T47D (cell line): ENCODE measurements at regions not wholly inside any gene's neighbourhood (a gene's known extent, or its start where the extent isn't known, plus 50 kb on each side); places are given as distances from the start of the nearest gene placed in this dataset.
A peak's percentile ranks its signal among the peaks of the same experiment; 100 is the strongest.

Source experiments
- DNase-seq, 2 experiments: peaks; one replicate each; pipeline versions ENCODE4 v3.0.0 to v3.0.0-alpha.2; 2011 to 2012; ENCODE audit warnings: low read depth in 1 of 2, low spot score in 1 of 2
- JUND ChIP-seq: IDR thresholded peaks from 2 replicates; pipeline ENCODE4 v1.6.1; 2012; ENCODE audit warnings: low read depth
- in situ Hi-C: cut with HindIII; loops from 2 replicates; pipeline ENCODE4 v1.10.0; 2016; ENCODE audit warnings: low sequenced_read_pairs, low pct_unique_long_range_greater_than_20kb

DNA sequence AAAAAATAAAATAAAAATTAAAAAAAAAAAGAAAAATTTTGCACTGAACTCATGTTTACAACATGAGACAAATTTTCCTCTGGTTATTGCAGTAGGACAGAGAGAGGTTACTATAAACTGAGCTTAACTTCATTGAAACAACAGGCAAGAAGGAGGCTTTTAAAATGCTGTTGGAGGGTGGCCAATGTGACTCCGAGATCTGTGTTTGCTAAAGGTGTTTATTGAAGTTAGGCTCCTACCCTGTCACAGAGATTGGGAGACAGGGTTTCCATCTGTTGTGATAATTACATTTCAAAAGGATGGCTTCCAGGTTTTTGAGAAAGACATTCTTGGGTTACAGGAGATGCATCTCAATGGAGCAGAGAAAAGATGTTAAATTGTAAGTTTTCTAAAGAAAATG lies 370.5 kb upstream of the HS3ST1 start:
- in situ Hi-C loops: no loop called here
- no peak for DNase-seq
- no peak for TF ChIP-seq JUND

DNA sequence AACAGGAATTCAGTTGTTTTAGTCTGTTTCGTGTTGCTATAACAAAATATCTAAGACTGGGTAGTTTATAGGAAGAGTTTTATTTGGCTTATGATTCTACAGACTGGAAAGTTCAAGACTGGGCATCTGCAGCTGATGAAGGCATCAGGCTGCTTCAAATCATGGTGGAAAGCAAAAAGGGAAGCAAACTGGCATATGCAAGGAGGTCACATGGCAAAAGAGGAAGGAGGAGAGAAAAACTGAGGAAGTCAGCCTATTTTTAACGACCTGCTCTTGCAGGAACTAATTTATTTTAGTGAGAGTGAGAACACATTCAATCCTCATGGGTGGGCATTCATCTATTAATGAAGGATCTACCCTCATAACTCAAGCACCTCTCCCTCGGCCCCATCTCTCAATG lies 363.1 kb upstream of the HS3ST1 start:
- in situ Hi-C loops: no loop called here
- no peak for DNase-seq
- no peak for TF ChIP-seq JUND

DNA sequence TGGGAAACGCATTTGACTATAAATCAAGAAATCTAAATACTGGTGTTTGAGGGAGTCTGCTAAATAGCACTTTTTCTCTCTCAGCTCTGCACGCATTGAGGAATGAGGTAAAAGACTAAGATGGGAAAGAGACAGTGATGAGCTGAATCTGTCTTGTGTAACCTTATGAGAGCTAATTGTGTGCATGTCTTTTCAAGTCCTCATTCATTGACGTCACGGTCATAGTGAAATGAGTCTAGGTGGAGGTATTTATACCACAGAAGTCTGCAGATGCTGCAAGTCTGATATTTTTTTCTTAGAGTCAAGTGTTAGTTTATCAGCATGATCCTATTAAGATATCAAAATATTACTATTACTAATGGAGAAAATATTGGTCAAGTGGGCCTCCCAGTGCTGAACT lies 361.5 kb upstream of the HS3ST1 start:
- in situ Hi-C loops: no loop called here
- DNase-seq: no peak
- TF ChIP-seq JUND: no peak

DNA sequence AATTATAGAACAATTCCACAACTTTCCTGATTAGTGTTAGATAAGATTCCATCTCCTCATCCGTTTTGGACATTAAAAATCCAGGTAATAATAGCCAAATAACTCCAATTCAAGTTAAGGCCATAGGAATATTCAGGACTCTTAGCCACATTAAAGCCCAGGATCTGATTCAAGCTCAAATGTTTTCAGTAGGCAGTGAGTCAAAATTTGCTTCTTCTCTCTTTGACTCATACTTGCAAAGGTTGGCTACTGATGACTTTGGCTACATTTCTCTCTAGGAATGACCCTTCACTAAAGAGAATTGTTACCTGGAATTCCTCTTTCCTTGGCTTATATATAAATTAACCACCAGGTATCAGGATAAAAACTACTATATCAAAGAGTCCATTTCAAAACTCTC lies 354.9 kb upstream of the HS3ST1 start:
- no peak for DNase-seq
- in situ Hi-C loops: no loop called here
- TF ChIP-seq JUND: no peak

DNA sequence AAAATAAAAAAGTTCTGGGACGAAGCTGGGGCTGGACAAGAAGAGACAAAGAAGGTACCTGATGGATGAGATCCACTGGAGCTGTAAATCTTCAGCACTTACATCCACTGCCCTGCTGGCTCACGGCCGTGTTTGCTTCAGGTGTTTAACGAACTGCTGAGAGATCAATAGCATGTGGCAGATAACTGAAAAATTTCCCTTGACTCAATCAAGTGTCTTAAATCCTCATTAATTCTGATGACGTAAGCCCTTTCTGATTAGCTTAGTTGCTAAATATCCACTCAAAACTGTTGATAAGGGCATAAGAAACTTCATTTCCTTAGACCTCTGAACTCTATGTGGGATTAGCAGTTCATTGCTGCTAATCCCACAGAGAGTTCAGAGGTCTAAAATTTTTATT lies 354.2 kb upstream of the HS3ST1 start:
- TF ChIP-seq JUND: no peak
- in situ Hi-C loops: no loop called here
- no peak for DNase-seq

DNA sequence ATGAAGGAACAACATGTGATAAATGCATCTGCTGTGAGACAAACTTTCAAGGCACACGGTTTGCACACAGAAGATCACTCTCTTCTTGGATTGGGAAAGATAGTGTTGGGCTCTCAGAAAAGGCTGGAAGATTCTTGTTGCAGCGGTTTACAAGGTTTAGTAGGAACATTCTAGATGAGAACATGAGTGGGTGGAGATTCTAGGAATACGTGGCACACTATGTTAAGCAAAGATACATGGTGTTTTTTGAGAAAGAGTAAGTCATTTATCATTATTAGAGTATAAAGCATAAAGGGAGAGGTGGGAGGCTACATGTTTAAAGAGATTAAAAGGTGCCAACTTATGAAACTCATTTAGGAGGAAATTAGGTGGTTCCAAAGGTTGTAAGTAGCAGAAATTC lies 348.8 kb upstream of the HS3ST1 start:
- no peak for TF ChIP-seq JUND
- no peak for DNase-seq
- in situ Hi-C loops: no loop called here

DNA sequence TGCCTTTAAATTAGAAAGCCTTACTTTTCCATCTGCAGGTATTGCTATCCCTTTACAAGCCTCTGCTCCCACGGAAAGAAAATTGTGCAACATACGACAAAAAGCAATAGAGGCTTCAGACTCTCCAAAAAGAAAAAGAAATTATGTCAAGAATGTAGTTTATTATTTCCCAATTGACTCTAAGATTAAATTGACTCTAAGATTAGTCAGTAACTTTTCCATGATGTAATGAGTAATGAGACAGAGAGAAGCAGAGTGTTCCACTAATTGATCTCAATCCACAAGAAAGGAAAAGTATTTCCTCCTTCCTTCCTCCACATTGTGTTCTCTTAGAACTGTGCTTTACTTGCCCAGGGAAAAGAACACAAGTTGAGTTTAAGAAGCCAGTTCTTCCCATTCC lies 345.7 kb upstream of the HS3ST1 start:
- no peak for TF ChIP-seq JUND
- in situ Hi-C loops: no loop called here
- no peak for DNase-seq

DNA sequence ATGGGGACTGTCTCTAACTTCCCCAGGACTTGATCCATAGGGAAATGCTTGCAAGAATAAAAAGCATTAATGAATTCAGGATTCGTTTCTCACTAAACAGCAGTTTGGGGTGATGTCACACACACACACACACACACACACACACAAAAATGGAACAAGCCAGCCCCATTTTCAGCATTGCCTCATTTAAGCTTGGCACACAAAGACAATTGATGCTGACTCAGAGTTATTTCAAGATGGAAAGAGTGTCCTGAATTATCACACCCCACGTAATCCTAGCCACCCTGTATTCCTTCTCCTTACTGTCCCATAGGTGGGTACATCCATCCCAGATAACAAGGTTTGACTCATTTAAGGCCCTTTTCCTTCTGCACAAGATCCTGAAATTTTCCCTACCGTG lies 345.1 kb upstream of the HS3ST1 start:
- no peak for TF ChIP-seq JUND
- no peak for DNase-seq
- in situ Hi-C loops: no loop called here

DNA sequence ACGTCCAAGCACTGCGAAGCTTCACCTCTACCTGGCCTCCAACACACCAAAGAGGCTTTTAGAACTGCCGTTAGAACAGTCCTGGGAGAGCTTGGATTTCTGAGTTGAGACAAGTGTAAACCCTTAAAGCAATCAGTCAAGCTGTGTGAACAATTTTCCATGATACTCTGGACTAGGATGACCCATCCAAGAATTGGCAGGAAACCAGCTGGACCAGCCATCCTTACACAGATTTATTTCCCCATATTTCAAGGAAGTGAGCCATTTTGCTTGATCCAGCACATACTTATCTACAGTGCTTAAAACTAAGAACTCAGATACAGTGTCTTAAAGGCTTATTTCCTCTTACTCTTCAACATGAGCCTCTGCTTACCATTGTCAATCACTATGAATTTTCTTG lies 340.7 kb upstream of the HS3ST1 start:
- TF ChIP-seq JUND: no peak
- in situ Hi-C loops: no loop called here
- DNase-seq: no peak

DNA sequence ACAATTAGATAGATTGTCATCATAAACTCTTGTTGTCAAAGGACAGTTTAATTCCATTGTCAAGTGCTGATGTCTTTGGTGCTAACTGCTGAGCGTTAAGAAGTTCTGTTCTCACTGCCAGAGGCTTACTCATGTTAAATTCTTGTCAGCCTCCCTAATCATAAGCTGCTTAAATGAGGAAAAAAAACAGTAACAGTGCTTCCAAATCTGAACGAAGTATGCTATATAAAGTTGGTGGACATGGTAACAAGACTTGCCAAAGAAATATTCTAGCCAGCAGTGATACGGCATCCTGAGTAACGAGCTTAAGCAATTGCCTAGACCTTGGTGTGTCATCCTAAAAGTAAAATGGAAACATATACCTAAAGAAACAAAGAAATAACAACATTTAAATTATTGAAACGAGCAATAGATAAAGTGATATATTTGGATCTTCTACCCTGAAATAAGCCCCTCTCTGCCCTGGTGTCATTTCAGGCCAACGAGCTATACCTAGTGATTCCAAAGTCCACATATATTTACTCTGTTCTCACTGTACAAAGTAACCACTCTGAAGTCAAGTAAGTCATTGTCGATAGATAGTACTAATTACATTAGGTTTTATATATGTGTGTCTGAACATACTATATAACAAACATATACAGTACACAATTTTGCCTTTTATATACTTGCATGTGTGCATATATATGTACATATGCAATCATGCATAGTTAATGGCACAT lies 339.7 kb upstream of the HS3ST1 start:
- in situ Hi-C loops: no loop called here
- DNase-seq: no peak
- TF ChIP-seq JUND: no peak

DNA sequence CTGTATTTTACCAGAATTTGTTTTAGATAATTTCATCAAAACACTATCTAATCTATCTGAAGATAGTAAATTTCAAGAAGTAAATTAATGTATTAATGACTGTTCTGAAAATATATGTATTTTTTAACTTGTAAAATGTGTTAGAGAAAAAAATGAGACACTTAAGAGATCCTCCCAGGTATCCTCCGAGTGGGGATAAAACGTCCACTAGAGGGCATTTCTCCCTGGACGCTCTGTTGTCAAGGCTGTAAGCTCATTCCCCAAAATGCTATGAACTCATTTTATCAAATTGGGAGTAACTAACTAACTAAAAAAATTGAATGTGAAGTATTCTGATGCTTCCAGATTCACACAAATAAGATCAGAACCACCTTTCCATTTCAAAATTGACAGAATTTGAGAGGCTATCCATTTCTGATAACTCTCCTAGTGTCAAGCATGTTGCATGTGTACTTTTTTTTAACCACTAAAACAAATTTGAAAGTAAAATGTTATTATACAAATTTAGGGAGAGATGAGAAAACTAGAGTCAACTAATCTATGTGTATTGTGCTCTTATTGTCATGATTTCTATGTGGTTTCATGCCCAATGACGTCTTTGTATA lies 337.3 kb upstream of the HS3ST1 start:
- peak; percentile 11 to 39 for DNase-seq
- in situ Hi-C loops: no loop called here
- TF ChIP-seq JUND: no peak

DNA sequence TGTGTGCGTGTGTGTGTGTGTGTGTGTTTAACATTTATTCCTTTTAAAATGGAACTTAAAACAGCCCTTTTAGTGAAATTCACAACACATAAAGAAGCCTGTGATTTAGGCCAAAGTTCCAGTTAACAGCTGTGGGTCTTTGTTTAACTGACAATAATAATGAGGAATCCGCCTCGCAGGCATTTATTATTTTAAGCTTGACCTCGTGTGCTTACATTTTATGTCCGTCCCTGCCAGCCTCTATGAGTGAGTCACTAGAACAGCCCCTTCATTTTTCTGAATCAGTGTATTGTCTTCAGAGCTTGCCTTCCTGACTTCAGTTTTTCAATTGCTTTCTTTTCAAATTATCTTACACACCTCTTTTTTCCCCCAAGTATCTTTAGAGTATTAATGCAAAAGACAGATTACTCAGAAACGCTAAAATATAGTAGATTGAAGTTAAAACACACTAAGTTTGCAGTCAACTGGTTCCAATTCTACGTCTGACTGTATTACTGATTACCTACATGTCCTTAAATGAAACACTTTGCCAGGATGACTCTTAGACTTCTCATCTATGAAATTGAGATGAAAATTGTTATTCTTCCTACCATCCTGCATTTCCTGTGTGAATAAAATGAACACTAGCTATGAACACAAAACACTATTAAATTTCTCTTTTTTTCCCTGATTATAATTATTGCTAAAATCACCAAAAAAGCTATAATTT lies 319.6 kb upstream of the HS3ST1 start:
- no peak for TF ChIP-seq JUND
- DNase-seq: no peak
- in situ Hi-C loops: no loop called here

DNA sequence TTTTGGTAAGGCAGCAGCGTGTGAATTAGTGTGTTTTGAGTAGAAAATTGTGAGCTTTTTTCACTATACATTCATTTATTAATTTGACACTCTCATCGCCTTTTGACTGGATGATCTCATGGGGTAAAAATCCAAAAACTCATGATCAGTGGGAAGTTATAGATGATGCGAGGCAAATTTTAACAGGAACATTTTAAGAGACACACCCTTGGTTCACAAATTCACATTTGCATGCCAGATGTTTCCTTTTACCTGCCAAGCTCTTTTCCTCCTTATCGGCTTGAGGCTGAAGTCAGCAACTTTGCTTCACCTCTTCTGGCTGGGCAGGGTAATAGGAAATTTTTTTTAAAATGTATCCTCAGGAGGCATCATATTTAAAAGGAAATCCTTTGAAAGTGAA lies 318.0 kb upstream of the HS3ST1 start:
- no peak for TF ChIP-seq JUND
- in situ Hi-C loops: no loop called here
- DNase-seq: no peak
